BJ (cell line): ENCODE measurements at regions not wholly inside any gene's neighbourhood (a gene's known extent, or its start where the extent isn't known, plus 50 kb on each side); places are given as distances from the start of the nearest gene placed in this dataset.
"Not testable (repeated sequence)": the region's sequence is repeated elsewhere in the genome, so short reads cannot be mapped to it uniquely, and the experiment has no call there.

Experiments
- CTCF ChIA-PET: fragments of 350-600 bp; formaldehyde crosslinking; extraction: SDS; loops from one replicate; lab custom pipeline; 2021; ENCODE audit warnings: antibody characterized with exemption, inconsistent platforms; lab: Yijun Ruan, JAX
- POLR2A ChIA-PET: fragments of 300-600 bp; sonication (Branson Sonifier 250); formaldehyde crosslinking; extraction: SDS; loops from one replicate; lab custom pipeline; 2021; ENCODE audit warnings: antibody characterized with exemption; lab: Charles Lee
- DNase-seq: peaks from one replicate; pipeline ENCODE4 v3.0.0-alpha.2; 2011; ENCODE audit warnings: low read depth
- H3K27me3 ChIP-seq: 2 replicates; pipeline ENCODE4 v1.6.0; 2011; ENCODE audit warnings: low read length; ENCODE audit not compliant: control insufficient read depth, insufficient read depth
- H3K36me3 ChIP-seq: 2 replicates; pipeline ENCODE4 v1.5.1; 2011; ENCODE audit warnings: low read length; ENCODE audit not compliant: control insufficient read depth, insufficient read depth
- H3K4me3 ChIP-seq: 2 replicates; pipeline ENCODE4 v1.5.1; 2011; ENCODE audit warnings: low read depth, mild to moderate bottlenecking, control low read depth, low read length
- TF ChIP-seq, protein P1 (sequence below): IDR thresholded peaks from 2 replicates; pipeline ENCODE4 v1.5.1; 2011; ENCODE audit warnings: low read depth, mild to moderate bottlenecking, control low read depth, inconsistent platforms, low read length, moderate library complexity; ENCODE audit not compliant: insufficient read depth

DNA sequence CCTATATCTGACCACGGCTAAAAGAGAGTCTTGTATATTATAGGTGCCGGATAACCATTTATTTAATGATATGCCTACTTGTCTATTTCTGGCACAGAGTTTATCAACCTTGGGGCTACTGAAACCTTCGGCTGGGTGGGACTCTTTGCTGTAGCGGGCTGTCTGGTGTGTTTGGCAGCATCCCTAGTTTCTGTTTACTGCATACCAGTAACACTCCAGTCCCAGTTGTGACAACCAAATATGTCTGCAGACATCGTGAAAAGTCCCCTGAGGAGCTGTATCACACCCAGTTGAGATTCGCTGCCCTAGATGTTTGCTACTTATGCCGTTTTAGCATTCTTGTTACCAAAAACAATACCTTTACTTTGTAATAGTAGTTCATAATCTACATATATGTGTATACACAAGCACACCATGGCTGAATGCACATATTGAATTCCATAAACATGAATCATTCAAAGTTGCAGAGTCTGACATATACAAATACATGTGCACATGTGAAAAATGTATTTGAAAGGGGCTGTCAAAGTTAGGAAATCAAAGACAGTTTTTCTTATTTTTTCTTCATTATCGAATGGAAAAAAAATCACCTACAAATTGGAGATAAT, 89.1 kb upstream of the SHISA6 start:
- no peak for DNase-seq
- CTCF ChIA-PET: no interaction called here
- POLR2A ChIA-PET: no interaction called here
- H3K4me3 ChIP-seq: no peak overlapping the region
- no peaks in the 10 kb centered on the region for H3K36me3 ChIP-seq
- no peaks in the 10 kb centered on the region for H3K27me3 ChIP-seq
- TF ChIP-seq, protein P1, sequence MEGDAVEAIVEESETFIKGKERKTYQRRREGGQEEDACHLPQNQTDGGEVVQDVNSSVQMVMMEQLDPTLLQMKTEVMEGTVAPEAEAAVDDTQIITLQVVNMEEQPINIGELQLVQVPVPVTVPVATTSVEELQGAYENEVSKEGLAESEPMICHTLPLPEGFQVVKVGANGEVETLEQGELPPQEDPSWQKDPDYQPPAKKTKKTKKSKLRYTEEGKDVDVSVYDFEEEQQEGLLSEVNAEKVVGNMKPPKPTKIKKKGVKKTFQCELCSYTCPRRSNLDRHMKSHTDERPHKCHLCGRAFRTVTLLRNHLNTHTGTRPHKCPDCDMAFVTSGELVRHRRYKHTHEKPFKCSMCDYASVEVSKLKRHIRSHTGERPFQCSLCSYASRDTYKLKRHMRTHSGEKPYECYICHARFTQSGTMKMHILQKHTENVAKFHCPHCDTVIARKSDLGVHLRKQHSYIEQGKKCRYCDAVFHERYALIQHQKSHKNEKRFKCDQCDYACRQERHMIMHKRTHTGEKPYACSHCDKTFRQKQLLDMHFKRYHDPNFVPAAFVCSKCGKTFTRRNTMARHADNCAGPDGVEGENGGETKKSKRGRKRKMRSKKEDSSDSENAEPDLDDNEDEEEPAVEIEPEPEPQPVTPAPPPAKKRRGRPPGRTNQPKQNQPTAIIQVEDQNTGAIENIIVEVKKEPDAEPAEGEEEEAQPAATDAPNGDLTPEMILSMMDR: no peak

DNA sequence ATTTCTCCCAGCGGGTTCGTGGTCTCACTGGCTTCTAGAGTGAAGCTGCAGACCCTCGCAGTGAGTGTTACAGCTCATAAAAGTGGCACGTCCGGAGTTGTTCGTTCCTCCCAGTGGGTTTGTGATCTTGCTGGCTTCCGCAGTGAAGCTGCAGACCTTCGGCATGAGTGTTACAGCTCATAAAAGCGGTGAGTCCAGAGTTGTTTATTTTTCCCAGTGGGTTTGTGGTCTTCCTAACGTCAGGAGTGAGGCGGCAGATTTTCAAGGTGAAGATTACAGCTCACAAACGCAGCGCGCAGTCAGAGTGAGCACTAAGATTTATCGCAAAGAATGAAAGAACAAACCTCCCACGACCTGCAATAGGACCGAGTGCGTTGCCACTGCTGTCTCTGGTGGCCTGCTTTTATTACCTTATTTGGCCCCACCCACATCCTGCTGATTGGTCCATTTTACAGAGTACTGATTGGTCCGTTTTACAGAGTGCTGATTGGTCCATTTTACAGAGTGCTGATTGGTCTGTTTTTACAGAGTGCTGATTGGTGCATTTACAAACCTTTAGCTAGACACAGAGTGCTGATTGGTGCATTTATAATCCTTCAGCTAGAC, 90.0 kb upstream of the SHISA6 start:
- CTCF ChIA-PET, DNase-seq, POLR2A ChIA-PET, H3K27me3 ChIP-seq, H3K36me3 ChIP-seq, H3K4me3 ChIP-seq: not testable (repeated sequence)

DNA sequence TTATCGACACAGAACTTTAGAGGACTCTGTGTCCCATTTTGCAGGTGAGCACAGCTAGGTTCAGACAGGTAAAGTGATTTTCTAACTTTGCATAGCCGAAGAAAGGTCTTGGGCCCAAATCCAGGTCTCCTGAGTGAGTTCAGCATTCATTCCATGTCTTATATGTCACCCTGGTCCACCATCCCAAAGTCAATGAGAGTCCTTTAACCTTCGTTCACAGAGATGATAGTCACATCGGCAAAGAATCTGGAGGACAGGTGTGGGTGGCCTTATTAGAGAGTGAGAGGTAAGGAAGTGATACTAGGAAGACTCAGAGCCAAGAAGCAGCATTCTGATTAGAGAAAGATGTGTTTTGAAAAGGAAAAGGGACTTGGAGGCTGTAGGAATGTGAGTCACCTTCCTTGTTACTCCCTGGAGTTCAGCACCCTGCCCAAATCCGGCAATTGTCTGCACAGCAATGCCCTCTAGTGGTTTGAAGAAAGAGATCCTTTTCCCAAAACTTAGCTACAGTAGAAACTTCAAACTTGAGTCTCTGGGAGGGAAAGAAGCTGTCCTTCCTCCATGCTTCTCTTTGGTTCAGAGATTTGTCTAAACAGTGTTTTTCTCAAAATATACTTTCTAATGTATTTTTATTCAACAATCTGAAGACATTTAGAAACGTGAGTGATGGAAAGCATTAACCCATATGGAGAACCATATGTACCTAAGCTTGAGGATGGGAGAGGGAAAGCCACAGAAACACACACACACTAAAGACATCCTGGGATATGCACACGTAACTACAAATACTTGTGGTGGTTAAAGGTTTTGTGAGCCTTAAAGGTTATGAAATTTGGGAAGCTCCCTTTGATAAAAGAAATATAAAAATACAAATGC, 96.4 kb upstream of the SHISA6 start:
- TF ChIP-seq, protein P1: no peak
- no peak for DNase-seq
- no peaks in the 10 kb centered on the region for H3K36me3 ChIP-seq
- H3K4me3 ChIP-seq: no peak overlapping the region
- POLR2A ChIA-PET: no interaction called here
- H3K27me3 ChIP-seq: no peaks in the 10 kb centered on the region
- CTCF ChIA-PET: no interaction called here

DNA sequence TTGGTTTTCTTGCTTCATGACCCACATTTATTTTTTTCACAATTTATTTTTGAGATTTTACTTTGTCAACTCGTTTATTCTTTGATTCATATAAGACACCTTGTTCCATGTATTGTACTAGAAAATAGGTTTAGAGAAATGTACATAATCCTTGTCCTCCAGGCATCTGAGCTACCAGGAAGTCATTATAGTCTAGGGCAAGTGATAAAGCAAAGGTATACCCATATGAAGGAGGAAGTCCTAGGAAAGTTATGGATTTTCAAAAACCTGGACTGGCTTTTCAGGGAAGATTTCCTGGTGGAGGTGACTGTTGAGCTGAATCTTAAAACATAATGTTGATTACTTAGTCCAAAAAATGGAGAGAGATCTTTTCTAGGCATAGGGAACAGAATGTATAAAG, 98.8 kb upstream of the SHISA6 start:
- POLR2A ChIA-PET: no interaction called here
- Histone ChIP-seq H3K4me3 (no peak overlapping the region), H3K36me3 (no peaks in the 10 kb centered on the region), H3K27me3 (no peaks in the 10 kb centered on the region)
- TF ChIP-seq, protein P1: no peak
- CTCF ChIA-PET: no interaction called here
- no peak for DNase-seq

DNA sequence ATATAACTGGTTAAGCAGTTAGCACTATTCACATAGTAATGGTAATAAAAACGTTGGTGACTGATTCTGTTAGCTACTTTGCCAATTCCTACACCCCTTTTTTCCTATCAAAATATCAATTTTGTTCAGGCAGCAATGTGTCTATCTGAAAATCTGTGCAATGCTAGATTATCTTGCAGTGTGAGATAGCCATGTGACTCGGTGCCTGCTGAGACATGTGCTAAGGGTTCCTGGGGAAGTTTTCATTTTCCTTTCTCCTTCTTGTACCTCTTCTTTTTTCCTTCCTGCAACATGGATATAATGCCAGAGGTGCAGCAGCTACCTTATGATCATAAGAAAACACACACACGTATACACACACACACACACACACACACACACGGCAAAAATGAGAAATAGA, 100.5 kb upstream of the SHISA6 start:
- POLR2A ChIA-PET: no interaction called here
- Histone ChIP-seq H3K27me3 (no peaks in the 10 kb centered on the region), H3K36me3 (no peaks in the 10 kb centered on the region), H3K4me3 (no peak overlapping the region)
- TF ChIP-seq, protein P1: no peak
- DNase-seq: no peak
- CTCF ChIA-PET: no interaction called here
